NCI-H460 (cell line): ENCODE measurements at regions not wholly inside any gene's neighbourhood (a gene's known extent, or its start where the extent isn't known, plus 50 kb on each side); places are given as distances from the start of the nearest gene placed in this dataset.

Experiments
- DNase-seq: peaks from one replicate; pipeline ENCODE4 v3.0.0-alpha.2; 2016; ENCODE audit warnings: low read depth; ENCODE audit errors: extremely low read depth

DNA sequence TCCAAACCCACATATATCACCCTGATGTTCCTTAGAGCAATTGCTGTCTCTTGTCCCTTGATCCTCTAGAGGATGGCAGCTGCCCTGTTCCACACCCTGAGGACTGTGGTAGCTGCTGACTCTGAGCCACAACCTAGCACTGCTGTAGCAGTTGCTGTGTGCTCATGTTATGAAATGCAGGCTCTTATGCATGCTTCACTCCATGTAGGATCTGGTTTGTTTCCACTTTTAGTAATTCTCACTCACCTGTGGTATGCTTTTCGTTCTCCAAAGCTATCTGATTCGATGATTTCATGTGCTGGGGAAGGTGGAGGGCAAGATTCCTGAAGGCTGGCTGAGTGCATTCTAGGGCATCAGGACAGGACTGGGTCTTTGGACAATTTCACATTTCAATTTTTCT, 649.0 kb upstream of the RAB6C start:
- DNase-seq, result no peak

- no peak for DNase-seq
These were observed 647.8 kb upstream of the RAB6C start for GRCh38 chr2:129331638-129332037.

DNA sequence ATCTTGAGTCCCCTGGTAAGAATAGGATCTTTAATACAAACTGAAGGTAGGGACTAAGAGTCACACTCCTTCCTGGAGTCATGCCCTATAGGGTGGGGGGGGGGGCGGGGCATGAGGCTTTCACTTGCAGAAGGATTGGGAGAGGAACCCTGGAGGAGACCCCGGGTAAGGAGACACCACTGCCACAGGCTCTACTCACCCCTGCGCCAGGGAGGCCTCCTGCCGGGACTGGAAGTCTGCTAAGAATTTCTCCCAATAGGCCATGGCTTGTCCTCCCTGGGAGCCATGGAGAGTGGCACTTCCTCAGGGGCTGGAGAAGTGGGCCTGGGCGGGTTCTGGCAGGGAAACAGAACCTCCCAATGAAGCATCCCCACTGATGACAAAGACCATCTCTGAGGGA, 645.3 kb upstream of the RAB6C start:
- no peak for DNase-seq

DNA sequence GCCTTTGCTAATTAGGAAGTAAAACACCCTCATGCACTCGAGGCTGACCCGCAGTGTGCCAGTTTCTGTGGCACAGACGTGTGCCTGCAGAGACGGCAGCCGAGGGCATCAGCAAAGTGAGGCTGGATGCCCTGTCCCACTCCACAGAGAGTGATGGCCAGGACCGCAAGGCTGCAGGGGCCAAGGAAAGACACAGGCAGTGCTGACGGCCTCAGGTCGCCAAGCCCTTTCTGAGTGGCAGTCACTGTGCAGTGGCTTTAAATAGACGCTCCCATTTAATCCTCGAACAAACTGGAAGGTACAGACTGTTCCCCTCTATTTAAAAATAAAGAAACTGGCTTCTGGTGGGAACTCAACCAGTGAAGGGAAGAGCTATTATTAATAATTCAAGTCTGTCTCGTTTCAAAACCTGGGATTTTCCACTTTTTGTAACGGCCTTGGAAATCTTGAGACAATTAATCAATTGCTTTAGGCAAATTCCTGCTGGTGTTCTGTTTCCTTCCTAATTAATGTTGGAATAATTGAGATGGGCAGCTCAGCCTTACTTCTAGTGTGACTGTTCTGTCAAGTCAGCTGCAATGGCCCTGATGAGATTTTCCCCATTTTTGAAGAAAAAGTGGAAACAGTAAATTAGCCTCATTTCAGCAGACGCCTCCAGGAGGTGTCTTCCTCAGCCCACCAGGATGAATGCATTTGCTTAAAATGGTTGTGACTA, 644.6 kb upstream of the RAB6C start:
- no peak for DNase-seq

DNA sequence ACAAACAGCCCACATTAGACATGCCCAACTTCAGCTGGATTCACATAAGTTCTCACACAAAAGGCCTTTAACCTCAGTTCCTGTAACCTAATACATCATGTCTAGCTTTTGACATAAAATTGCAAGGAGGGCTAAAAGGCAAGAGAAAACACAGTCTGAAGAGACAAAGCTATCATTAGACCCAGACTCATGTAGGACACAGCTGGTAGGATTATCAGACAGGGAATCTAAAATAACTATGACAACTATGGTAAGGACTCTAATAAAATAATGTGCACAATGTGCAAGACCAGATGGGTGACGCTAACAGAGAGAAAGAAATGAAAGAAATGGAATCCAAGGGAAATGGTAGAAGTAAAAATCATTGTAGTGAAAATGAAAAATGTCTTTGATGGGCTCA, 643.2 kb upstream of the RAB6C start:
- no peak for DNase-seq

DNA sequence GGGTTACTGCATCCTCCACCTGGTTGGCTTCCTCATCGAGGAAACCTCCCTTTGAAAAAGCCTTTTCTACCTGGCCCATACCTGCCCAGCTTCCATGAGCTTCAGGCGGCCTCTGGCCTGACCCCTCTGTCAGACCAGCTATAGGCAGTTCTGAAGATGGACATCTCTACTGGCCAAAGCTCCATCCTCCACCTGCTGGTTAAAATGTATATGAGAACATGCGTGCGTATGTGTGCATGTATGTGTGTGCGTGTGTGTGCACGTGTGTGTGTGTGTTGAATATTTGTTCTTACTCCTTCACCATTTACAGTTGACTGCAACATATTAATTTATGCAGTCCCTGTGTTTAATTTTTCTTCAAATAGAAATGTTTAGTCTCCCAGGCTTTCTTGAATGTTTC, 642.4 kb upstream of the RAB6C start:
- no peak for DNase-seq

DNA sequence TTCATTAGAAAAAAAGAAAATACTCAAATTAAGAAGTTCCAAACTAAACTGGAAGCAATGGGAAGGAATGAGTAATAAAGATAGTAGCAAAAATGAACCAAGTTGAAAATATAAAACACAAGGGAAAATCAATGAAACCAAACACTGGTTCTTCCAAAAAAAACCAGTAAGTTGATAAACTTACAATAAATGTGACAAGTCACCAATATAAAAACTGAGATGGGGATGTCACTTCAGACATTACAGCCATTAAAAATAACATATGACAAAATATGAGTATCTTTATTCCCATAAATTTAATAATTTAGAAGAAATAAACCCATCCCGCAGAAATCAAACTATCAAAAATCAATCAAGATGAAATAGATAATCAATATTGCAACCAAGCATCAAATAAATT, 633.9 kb upstream of the RAB6C start:
- DNase-seq, result no peak

- no peak for DNase-seq
These were observed 631.8 kb upstream of the RAB6C start for GRCh38 chr2:129347486-129348217.

DNA sequence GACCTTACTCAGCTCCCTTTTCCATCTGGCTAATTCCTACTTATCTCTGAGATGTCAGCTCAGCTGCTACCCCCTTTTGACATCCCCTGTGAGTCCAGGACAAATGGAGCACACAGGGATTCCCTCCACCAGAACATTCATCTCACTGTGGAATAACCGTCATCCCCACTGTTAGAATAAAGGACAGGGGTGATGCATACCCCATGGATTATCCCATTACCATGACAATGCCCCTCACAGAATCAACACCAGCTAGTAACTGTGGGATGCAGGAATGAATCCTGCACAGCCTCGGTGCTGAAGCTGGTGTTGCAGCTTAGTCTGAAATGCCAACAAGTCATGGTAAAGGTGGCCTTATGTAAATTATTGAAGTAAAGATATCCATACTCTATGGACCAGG, 624.8 kb upstream of the RAB6C start:
- no peak for DNase-seq

DNA sequence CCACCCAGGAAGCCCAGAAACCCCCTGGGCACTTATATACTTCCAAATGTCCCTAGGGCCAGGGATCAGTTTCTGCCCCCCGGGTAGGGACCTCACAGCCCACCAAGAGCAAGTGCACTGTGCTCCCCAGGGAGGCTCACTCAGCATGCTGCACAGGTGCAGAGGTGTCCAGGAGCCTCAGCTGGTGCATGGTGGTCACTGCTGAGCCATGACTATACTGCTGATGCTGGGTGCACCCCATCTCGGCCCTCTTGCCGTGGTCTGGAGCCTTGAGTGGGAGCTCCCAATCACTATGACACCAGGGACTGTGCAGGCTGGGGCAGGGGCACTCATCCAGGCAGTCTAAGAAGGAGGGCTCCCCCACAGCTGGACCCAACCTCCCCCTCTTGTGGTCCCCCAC, 617.8 kb upstream of the RAB6C start:
- DNase-seq, result no peak

- DNase-seq, result no peak
These were observed 613.2 kb upstream of the RAB6C start for GRCh38 chr2:129366263-129366662.

DNA sequence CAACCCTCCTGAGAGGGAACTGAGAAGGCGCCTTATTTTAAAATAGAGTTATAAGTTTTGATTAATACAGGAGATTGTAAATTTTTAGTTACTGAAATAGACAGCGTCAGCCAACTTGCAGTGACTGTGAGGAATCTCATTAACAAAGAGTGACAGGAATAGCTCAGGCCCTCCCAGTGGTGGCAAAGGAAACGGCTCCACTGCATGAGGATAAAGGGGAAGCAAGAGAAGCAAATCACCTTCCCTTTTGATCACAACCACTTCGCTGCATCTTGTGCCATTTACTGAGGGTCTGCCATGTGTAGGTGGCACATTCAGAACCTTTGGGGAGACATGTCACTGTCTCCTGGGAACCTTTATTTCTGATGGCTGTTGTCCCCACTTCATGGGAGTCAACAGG, 612.4 kb upstream of the RAB6C start:
- DNase-seq, result no peak

- no peak for DNase-seq
These were observed 610.0 kb upstream of the RAB6C start for GRCh38 chr2:129369437-129369836.

- DNase-seq, result no peak
These were observed 605.0 kb upstream of the RAB6C start for GRCh38 chr2:129374452-129374851.

DNA sequence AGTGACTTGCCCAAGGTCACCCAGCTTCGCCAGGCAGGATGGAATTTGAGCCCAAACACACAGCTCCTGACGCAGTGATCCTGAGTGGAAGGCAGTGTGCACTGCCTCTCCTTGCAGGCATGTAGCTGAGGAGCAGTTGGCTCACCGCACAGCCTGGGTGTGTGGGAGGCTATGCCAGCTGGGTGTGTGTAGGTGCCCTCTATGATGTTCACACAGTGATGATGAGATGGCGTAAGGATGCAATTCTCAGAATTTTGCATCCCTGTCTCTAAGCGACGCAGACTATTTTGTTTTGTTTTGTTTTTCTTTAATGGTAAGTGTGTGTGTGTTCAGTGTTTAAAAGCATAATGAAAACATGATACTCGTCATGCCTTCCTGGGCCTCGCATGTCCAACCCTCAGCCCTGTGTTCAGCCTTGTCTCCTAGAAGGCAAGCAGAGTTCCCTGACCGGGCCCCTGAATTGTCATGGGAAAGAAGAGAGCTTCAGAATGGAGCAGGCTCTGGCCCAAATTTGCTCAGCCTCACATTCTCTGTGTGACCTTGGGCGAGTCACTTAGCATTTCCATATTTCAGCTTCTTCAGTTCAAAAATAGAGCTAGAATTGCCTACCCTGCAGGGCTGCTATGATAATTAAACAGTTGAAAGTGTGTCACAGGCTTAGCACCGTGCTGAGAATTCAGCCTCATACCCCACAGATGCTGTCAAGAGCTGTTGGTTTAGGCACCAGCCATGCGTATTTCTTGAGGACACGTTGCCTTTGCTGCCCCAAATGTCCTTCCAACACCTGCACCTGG, 603.6 kb upstream of the RAB6C start:
- no peak for DNase-seq

- DNase-seq, result no peak
These were observed 602.9 kb upstream of the RAB6C start for GRCh38 chr2:129376426-129377077.

GRCh38 chr2:129377078-129377469, 602.4 kb upstream of the RAB6C start:
- no peak for DNase-seq

- DNase-seq, result no peak
These were observed 601.3 kb upstream of the RAB6C start for GRCh38 chr2:129378186-129378585.

DNA sequence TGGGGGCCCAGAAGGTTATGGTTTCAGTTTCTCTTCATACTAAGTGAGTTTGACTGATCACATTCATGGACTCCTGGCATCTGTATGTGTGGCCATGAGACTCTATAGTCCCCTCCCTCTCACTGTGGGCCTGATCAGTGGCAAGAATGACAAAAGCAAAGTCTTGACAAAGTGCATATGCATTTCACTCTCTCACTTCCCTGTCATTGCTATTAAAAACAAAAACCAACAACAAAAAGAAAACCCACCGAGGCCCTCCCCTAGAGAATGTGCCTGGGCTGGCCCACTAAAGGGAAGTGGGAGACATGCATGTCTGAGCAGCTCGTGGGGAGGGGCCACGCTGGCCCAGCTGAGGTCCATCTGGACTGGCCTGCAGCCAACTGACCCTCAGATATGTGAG, 600.1 kb upstream of the RAB6C start:
- DNase-seq, result no peak

DNA sequence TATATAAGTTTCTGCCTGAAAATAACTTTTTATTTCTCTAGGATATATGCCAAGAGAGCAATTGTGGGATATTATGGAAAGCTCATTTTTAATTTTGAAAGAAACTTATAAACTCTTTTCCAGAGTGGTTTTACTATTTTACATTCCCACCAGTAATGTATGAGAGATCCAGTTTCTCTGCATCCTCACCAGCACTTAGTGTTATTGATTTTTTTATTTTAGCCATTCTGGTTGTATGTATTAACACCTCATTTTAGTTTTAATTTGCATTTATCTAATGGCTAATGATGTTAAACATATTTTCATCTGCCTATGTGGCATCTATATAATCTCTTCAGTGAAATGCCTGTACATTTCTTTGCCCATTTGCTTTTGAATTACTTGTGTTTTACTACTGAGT, 597.7 kb upstream of the RAB6C start:
- DNase-seq, result no peak

GRCh38 chr2:129388870-129389269, 590.6 kb upstream of the RAB6C start:
- no peak for DNase-seq
